Ishikawa (cell line): ENCODE measurements at regions not wholly inside any gene's neighbourhood (a gene's known extent, or its start where the extent isn't known, plus 50 kb on each side); places are given as distances from the start of the nearest gene placed in this dataset.

Source experiments
- FOXM1 ChIP-seq: IDR thresholded peaks from 2 replicates; pipeline ENCODE4 v1.6.1; 2012; ENCODE audit warnings: low read depth, borderline replicate concordance
- RAD21 ChIP-seq: IDR thresholded peaks from 2 replicates; pipeline ENCODE4 v1.6.1; 2012; ENCODE audit warnings: low read depth
- ZBTB7A ChIP-seq: IDR thresholded peaks from 2 replicates; pipeline ENCODE4 v1.6.1; 2012; ENCODE audit warnings: low read depth
- TF ChIP-seq, protein P1 (sequence below): IDR thresholded peaks from 2 replicates; pipeline ENCODE4 v1.6.1; 2012

DNA sequence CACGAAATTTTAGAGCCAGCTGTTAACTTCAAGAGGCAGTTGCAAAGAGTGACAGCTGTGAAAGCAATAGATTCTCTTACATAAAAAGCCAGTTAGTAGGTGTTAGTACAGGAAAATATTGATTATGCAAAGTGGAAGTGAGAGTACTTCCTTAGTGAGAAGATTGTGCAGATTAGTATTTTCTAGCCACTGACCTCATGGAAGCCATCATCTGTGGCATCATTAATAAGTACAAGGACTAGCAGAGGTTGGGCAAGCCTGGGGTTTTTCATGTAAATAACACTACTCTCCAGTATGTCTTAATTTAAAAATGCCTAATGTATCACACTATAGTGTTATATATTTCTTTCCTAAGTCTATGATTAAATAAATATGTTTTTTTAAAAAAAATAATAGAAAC, 166.2 kb upstream of the DTNA start:
- TF ChIP-seq, protein P1, sequence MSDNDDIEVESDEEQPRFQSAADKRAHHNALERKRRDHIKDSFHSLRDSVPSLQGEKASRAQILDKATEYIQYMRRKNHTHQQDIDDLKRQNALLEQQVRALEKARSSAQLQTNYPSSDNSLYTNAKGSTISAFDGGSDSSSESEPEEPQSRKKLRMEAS = no peak
- TF ChIP-seq RAD21 (no peak), FOXM1 (no peak), ZBTB7A (no peak)
